ENCODE measurements at regions not wholly inside any gene's neighbourhood (a gene's known extent, or its start where the extent isn't known, plus 50 kb on each side); places are given as distances from the start of the nearest gene placed in this dataset.

- ChIA-PET CTCF (no interaction called here), POLR2A (ENCODE audit: unreplicated experiment) (no interaction called here)
- Histone ChIP-seq H3K23ac (ENCODE audit: low read depth, low read length) (no peak overlapping the region), H3K27ac (ENCODE audit: insufficient read depth, low read length) (no peak overlapping the region), H3K4me2 (ENCODE audit: low read depth, low read length) (no peak overlapping the region), H3K56ac (ENCODE audit: extremely low read depth, insufficient read depth, low read length) (no peak overlapping the region), H4K20me1 (ENCODE audit: insufficient read depth, low read length) (no peaks in the 10 kb centered on the region), H3K18ac (ENCODE audit: low read depth, low read length) (no peak overlapping the region), H2AK5ac (ENCODE audit: low read depth, low read length) (no peak overlapping the region), H2AK9ac (replicated peaks; ENCODE audit: low read depth, low read length, poor library complexity) (no peak overlapping the region), H2AFZ (replicated peaks; ENCODE audit: low read length, poor library complexity) (no peak overlapping the region), H4K8ac (ENCODE audit: low read depth in 2 of 2, low read length in 2 of 2) (no peak overlapping the region), H3K4me3 (ENCODE audit: insufficient read depth, low read depth, low read length) (no peak overlapping the region), H3K79me1 (ENCODE audit: low read depth in 1 of 2, low read length in 2 of 2) (no peaks in the 10 kb centered on the region), H3K4me1 (ENCODE audit: control insufficient read depth, insufficient read depth, low read length) (no peaks in the 10 kb centered on the region), H3K9ac (ENCODE audit: low read depth, low read length) (no peak overlapping the region), H3K4ac (ENCODE audit: low read depth, low read length) (no peak overlapping the region), H2BK15ac (ENCODE audit: low read depth, low read length) (no peak overlapping the region), H2BK5ac (ENCODE audit: low read depth, low read length, poor library complexity, severe bottlenecking) (no peak overlapping the region), H4K91ac (ENCODE audit: insufficient read depth, low read depth, low read length) (no peak overlapping the region), H3K9me1 (ENCODE audit: insufficient read depth, low read length) (no peaks in the 10 kb centered on the region), H3K27me3 (ENCODE audit: control insufficient read depth, insufficient read depth, low read length) (no peaks in the 10 kb centered on the region), H2BK20ac (ENCODE audit: low read depth, low read length) (no peak overlapping the region), H3K14ac (replicated peaks; ENCODE audit: low read depth, low read length) (no peak overlapping the region), H2BK120ac (ENCODE audit: low read depth, low read length) (no peak overlapping the region), H3K36me3 (ENCODE audit: control insufficient read depth, insufficient read depth, low read length) (no peaks in the 10 kb centered on the region), H4K5ac (ENCODE audit: low read depth, low read length) (no peak overlapping the region), H3K9me3 (ENCODE audit: control insufficient read depth, insufficient read depth, low read length) (peaks cover 8% of the 10 kb centered on the region; the same call in 1 of the 2 replicates)
- no peak for DNase-seq
- no TSS peak for BruUV-seq (replicated peaks)
- in situ Hi-C loops (cut with MboI; ENCODE audit: low sequenced_read_pairs) = no loop called here
- dilution Hi-C loops (cut with HindIII; ENCODE audit: low sequenced_read_pairs, unreplicated experiment) = no loop called here
- intact Hi-C loops (cut with micrococcal nuclease) = no loop called here
- ATAC-seq (ENCODE audit: low read depth) = no peak
- TF ChIP-seq CTCF (conservative IDR thresholded peaks at IDR 0.05; ENCODE audit: low read depth, low read length) = no peak
- no peak for TF ChIP-seq POLR2A (IDR thresholded peaks at IDR 0.05; ENCODE audit: low read depth, low read length)
- TF ChIP-seq RAD21 (IDR thresholded peaks at IDR 0.05; ENCODE audit: low read length) = no peak
- no peak for TF ChIP-seq SMC3 (IDR thresholded peaks at IDR 0.05; ENCODE audit: low read depth, low read length)
- no peak for TF ChIP-seq FOS (IDR thresholded peaks at IDR 0.05; ENCODE audit: low read depth, low read length)
- no peak for TF ChIP-seq CEBPB (IDR thresholded peaks at IDR 0.05; ENCODE audit: low read depth, low read length)
- TF ChIP-seq CHD1 (IDR thresholded peaks at IDR 0.05; ENCODE audit: low read depth, low read length) = no peak
- TF ChIP-seq RCOR1 (IDR thresholded peaks at IDR 0.05; ENCODE audit: insufficient replicate concordance, low read length) = no peak
- TF ChIP-seq RFX5 (IDR thresholded peaks at IDR 0.05; ENCODE audit: low read depth, low read length) = no peak
Observed at GRCh38 chr16:13313351-13313750, 412.0 kb downstream of the SHISA9 start.

All from IMR-90 (cell line).